Liver (tissue), 3 donors: ENCODE measurements at regions not wholly inside any gene's neighbourhood (a gene's known extent, or its start where the extent isn't known, plus 50 kb on each side); places are given as distances from the start of the nearest gene placed in this dataset.

Experiments
- CTCF ChIP-seq: fragments of 150-350 bp; IDR thresholded peaks from 2 replicates; pipeline ENCODE4 v1.5.1; 2017; ENCODE audit warnings: improper control_type of control experiment, low read depth, low read length; ENCODE audit not compliant: missing input control
- HNF4A ChIP-seq, 2 donors: conservative IDR thresholded peaks; 2 replicates each; pipeline ENCODE4 v1.6.1; 2016; ENCODE audit warnings: antibody characterized with exemption in 2 of 2, mild to moderate bottlenecking in 2 of 2
- HNF4G ChIP-seq: IDR thresholded peaks from 2 replicates; pipeline ENCODE4 v1.6.1; 2016; ENCODE audit warnings: antibody characterized with exemption
- RXRA ChIP-seq, 2 donors: IDR thresholded peaks; 2 replicates each; pipeline ENCODE4 v1.6.1; 2017 to 2018; ENCODE audit warnings: antibody characterized with exemption in 2 of 2, mild to moderate bottlenecking in 1 of 2
- donor health status: healthy.
- donor health status: healthy.

GRCh38 chr1:87196110-87196827, 132.4 kb upstream of the LMO4 start:
- no peak for TF ChIP-seq CTCF
- no peak for TF ChIP-seq HNF4A (conservative IDR thresholded peaks at IDR 0.05)
- no peak for TF ChIP-seq RXRA (IDR thresholded peaks at IDR 0.05)
- no peak for TF ChIP-seq HNF4G
